SK-N-SH (cell line): ENCODE measurements at regions not wholly inside any gene's neighbourhood (a gene's known extent, or its start where the extent isn't known, plus 50 kb on each side); places are given as distances from the start of the nearest gene placed in this dataset.

Source experiments
- CTCF ChIA-PET: fragments of 300-600, 350-600 bp; formaldehyde crosslinking; extraction: SDS; loops from one replicate; lab custom pipeline; 2021; lab: Yijun Ruan, JAX
- POLR2A ChIA-PET: fragments of 350-600 bp; sonication (Branson Sonifier 250); formaldehyde crosslinking; extraction: SDS; loops from one replicate; lab custom pipeline; 2020; ENCODE audit warnings: antibody characterized with exemption, inconsistent platforms; lab: Yijun Ruan, JAX
- DNase-seq: peaks from one replicate; pipeline ENCODE4 v3.0.0; 2012
- H2AFZ ChIP-seq: fragments of 200-600 bp; sonication (generic); 2 replicates; pipeline ENCODE4 v1.8.1; 2016; ENCODE audit warnings: antibody characterized with exemption, mild to moderate bottlenecking, low read depth
- H3F3A ChIP-seq: fragments of 200-600 bp; sonication (generic); replicated peaks from 2 replicates; pipeline ENCODE3; 2016; ENCODE audit warnings: antibody characterized with exemption, mild to moderate bottlenecking; ENCODE audit not compliant: insufficient read depth
- H3K27ac ChIP-seq, 2 experiments: fragments of 200-500 bp in 1 of 2; fragments of 200-600 bp in 1 of 2; sonication (Bioruptor generic) in 1 of 2; sonication (generic), shearing (Covaris generic) in 1 of 2; 2 replicates each; pipeline versions ENCODE4 v1.5.1 to v1.6.1; 2014 to 2016; ENCODE audit warnings: low read depth in 2 of 2, inconsistent platforms in 1 of 2, low read length in 1 of 2, mild to moderate bottlenecking in 1 of 2, mixed read lengths in 1 of 2
- H3K27me3 ChIP-seq: fragments of 200-600 bp; sonication (generic), shearing (Covaris generic); 2 replicates; pipeline ENCODE4 v1.6.1; 2016; ENCODE audit warnings: mixed run types; ENCODE audit not compliant: insufficient read depth
- H3K36me3 ChIP-seq, 2 experiments: fragments of 200-500 bp in 1 of 2; fragments of 200-600 bp in 1 of 2; sonication (Bioruptor generic) in 1 of 2; sonication (generic) in 1 of 2; replicated peaks in 1 of 2; 2 replicates each; pipeline versions ENCODE3 to v1.5.1; 2014 to 2016; ENCODE audit warnings: low read length in 1 of 2, mild to moderate bottlenecking in 1 of 2; ENCODE audit not compliant: insufficient read depth in 2 of 2, control insufficient read depth in 1 of 2
- H3K4me1 ChIP-seq, 2 experiments: fragments of 200-500 bp in 1 of 2; fragments of 200-600 bp in 1 of 2; sonication (Bioruptor generic) in 1 of 2; sonication (generic), shearing (Covaris generic) in 1 of 2; 2 replicates each; pipeline versions ENCODE4 v1.5.1 to v1.6.1; 2014 to 2016; ENCODE audit warnings: low read depth in 1 of 2, low read length in 1 of 2, mixed run types in 1 of 2; ENCODE audit not compliant: insufficient read depth in 2 of 2, control insufficient read depth in 1 of 2
- H3K4me2 ChIP-seq: fragments of 200-600 bp; sonication (generic), shearing (Covaris generic); 2 replicates; pipeline ENCODE4 v1.6.1; 2017; ENCODE audit warnings: mixed run types
- H3K4me3 ChIP-seq, 2 experiments: fragments of 200-500 bp in 1 of 2; fragments of 200-600 bp in 1 of 2; sonication (Bioruptor generic) in 1 of 2; sonication (generic), shearing (Covaris generic) in 1 of 2; 2 replicates each; pipeline versions ENCODE4 v1.5.1 to v1.8.1; 2014 to 2016; ENCODE audit warnings: low read depth in 2 of 2, inconsistent platforms in 1 of 2, low read length in 1 of 2, mild to moderate bottlenecking in 1 of 2, mixed read lengths in 1 of 2, moderate library complexity in 1 of 2
- H3K79me2 ChIP-seq: fragments of 200-600 bp; sonication (generic); 2 replicates; pipeline ENCODE4 v1.8.1; 2017; ENCODE audit warnings: mild to moderate bottlenecking; ENCODE audit not compliant: insufficient read depth
- H3K9ac ChIP-seq: fragments of 200-600 bp; sonication (generic); 2 replicates; pipeline ENCODE4 v1.6.1; 2017; ENCODE audit warnings: mixed run types
- H3K9me2 ChIP-seq: fragments of 200-600 bp; sonication (generic); 2 replicates; pipeline ENCODE4 v1.6.1; 2017; ENCODE audit warnings: mixed run types
- H3K9me3 ChIP-seq: fragments of 200-600 bp; sonication (generic); 2 replicates; pipeline ENCODE4 v1.6.1; 2017; ENCODE audit warnings: mixed run types, mild to moderate bottlenecking, moderate library complexity
- H4K20me1 ChIP-seq: fragments of 200-600 bp; sonication (generic); 2 replicates; pipeline ENCODE4 v1.6.1; 2017; ENCODE audit warnings: mild to moderate bottlenecking, mixed run types; ENCODE audit not compliant: insufficient read depth
- CHD2 ChIP-seq: fragments of 150-350 bp; IDR thresholded peaks from 2 replicates; pipeline ENCODE4 v1.6.1; 2018; ENCODE audit warnings: low read length; ENCODE audit not compliant: partially characterized antibody
- CTCF ChIP-seq: fragments of 200-600 bp; sonication (generic); IDR thresholded peaks from 2 replicates; pipeline ENCODE4 v1.6.1; 2017; ENCODE audit warnings: antibody characterized with exemption, mild to moderate bottlenecking, moderate library complexity
- EZH2phosphoT487 ChIP-seq: fragments of 200-600 bp; sonication (generic); IDR thresholded peaks from 2 replicates; pipeline ENCODE4 v1.6.1; 2017; ENCODE audit warnings: low read depth, mixed run types, mild to moderate bottlenecking, antibody characterized with exemption, moderate library complexity, borderline replicate concordance
- FOSL2 ChIP-seq: IDR thresholded peaks from 2 replicates; pipeline ENCODE4 v1.4.0; 2012; ENCODE audit warnings: low read depth, mild to moderate bottlenecking, moderate library complexity, borderline replicate concordance
- FOXJ3 ChIP-seq: sonication (generic); formaldehyde crosslinking; IDR thresholded peaks from 2 replicates; pipeline ENCODE4 v1.5.1; 2020; ENCODE audit warnings: mild to moderate bottlenecking, missing genetic modification reagents
- FOXM1 ChIP-seq: IDR thresholded peaks from 2 replicates; pipeline ENCODE4 v1.4.0; 2012; ENCODE audit warnings: low read depth, mild to moderate bottlenecking
- GABPA ChIP-seq: IDR thresholded peaks from 2 replicates; pipeline ENCODE4 v1.4.0; 2012; ENCODE audit warnings: low read depth, mild to moderate bottlenecking
- GATA2 ChIP-seq: sonication (generic); formaldehyde crosslinking; IDR thresholded peaks from 2 replicates; pipeline ENCODE4 v1.5.0; 2020; ENCODE audit warnings: mild to moderate bottlenecking, missing genetic modification reagents
- MEF2A ChIP-seq: IDR thresholded peaks from 2 replicates; pipeline ENCODE4 v1.4.0; 2012; ENCODE audit warnings: low read depth, borderline replicate concordance
- NFIC ChIP-seq: IDR thresholded peaks from 2 replicates; pipeline ENCODE4 v1.4.0; 2012; ENCODE audit warnings: borderline replicate concordance
- NRF1 ChIP-seq: IDR thresholded peaks from 2 replicates; pipeline ENCODE4 v1.6.1; 2012; ENCODE audit warnings: low read depth, mild to moderate bottlenecking, low read length
- POLR2AphosphoS5 ChIP-seq: IDR thresholded peaks from 2 replicates; pipeline ENCODE4 v1.6.1; 2012; ENCODE audit warnings: low read depth, low read length
- RAD21 ChIP-seq: IDR thresholded peaks from 2 replicates; pipeline ENCODE4 v1.6.1; 2012; ENCODE audit warnings: mild to moderate bottlenecking, low read length
- RCOR1 ChIP-seq: fragments of 150-350 bp; IDR thresholded peaks from 2 replicates; pipeline ENCODE4 v1.6.1; 2017; ENCODE audit warnings: antibody characterized with exemption, low read length
- REST ChIP-seq: IDR thresholded peaks from 2 replicates; pipeline ENCODE4 v1.6.1; 2012; ENCODE audit warnings: mild to moderate bottlenecking, low read depth, low read length, moderate library complexity
- RFX5 ChIP-seq: IDR thresholded peaks from 2 replicates; pipeline ENCODE4 v1.6.1; 2012; ENCODE audit warnings: mild to moderate bottlenecking, improper control_type of control experiment, low read length
- RXRA ChIP-seq: IDR thresholded peaks from 2 replicates; pipeline ENCODE4 v1.4.0; 2012; ENCODE audit warnings: low read depth, mild to moderate bottlenecking, borderline replicate concordance
- SMC3 ChIP-seq: IDR thresholded peaks from 2 replicates; pipeline ENCODE4 v1.6.1; 2012; ENCODE audit warnings: low read depth, low read length, improper control_type of control experiment
- TCF12 ChIP-seq: IDR thresholded peaks from 2 replicates; pipeline ENCODE4 v1.4.0; 2012
- TEAD4 ChIP-seq: IDR thresholded peaks from 2 replicates; pipeline ENCODE4 v1.4.0; 2012; ENCODE audit warnings: mild to moderate bottlenecking, borderline replicate concordance; ENCODE audit not compliant: insufficient read depth
- USF1 ChIP-seq: IDR thresholded peaks from 2 replicates; pipeline ENCODE4 v1.4.0; 2012; ENCODE audit warnings: low read depth, borderline replicate concordance
- WGBS: methylation state at CpG from one replicate; pipeline ENCODE4 v1.1.6; 2017; ENCODE audit warnings: low lambda C conversion rate; 5-methylcytosine and 5-hydroxymethylcytosine counted together

GRCh38 chr6:138035070-138035469, 72.1 kb downstream of the PERP start (continued):
- TF ChIP-seq RAD21 (no peak), SMC3 (no peak), FOSL2 (no peak), GATA2 (CRISPR knock-in tag) (no peak), REST (no peak)

GRCh38 chr6:138036111-138036510, 71.1 kb downstream of the PERP start:
- no peak overlapping the region for H2AFZ ChIP-seq
- no peak overlapping the region for H3K4me2 ChIP-seq
- no peaks in the 10 kb centered on the region for H4K20me1 ChIP-seq
- WGBS: 2% methylated on average over 4 of the region's 5 CpGs
- DNase-seq: no peak
- H3K4me1 ChIP-seq: no peaks in the 10 kb centered on the region
- H3K4me3 ChIP-seq: no peak overlapping the region
- no peaks in the 10 kb centered on the region for H3K79me2 ChIP-seq
- H3K27ac ChIP-seq: no peak overlapping the region
- H3K27me3 ChIP-seq: no peaks in the 10 kb centered on the region
- POLR2A ChIA-PET: no interaction called here
- no peak for TF ChIP-seq CHD2
- TF ChIP-seq GABPA: no peak
- no peak for TF ChIP-seq RFX5
- TF ChIP-seq TEAD4: no peak
- TF ChIP-seq MEF2A: no peak
- no peak for TF ChIP-seq EZH2phosphoT487
- no peak for TF ChIP-seq USF1
- TF ChIP-seq POLR2AphosphoS5: no peak
- no peak for TF ChIP-seq FOXM1
- TF ChIP-seq SMC3: no peak
- no peak for TF ChIP-seq CTCF
- no peak for TF ChIP-seq NFIC
- no peak for TF ChIP-seq FOXJ3 (CRISPR knock-in tag)
- no peak for TF ChIP-seq NRF1
- TF ChIP-seq RXRA: no peak
- no peak for TF ChIP-seq TCF12
- no peak for TF ChIP-seq RCOR1
- no peak overlapping the region for H3K9ac ChIP-seq
- H3F3A ChIP-seq: no peaks in the 10 kb centered on the region
- CTCF ChIA-PET: no interaction called here
- H3K9me2 ChIP-seq: no peaks in the 10 kb centered on the region
- H3K36me3 ChIP-seq: no peaks in the 10 kb centered on the region
- no peaks in the 10 kb centered on the region for H3K9me3 ChIP-seq
